ENCODE measurements at regions not wholly inside any gene's neighbourhood (a gene's known extent, or its start where the extent isn't known, plus 50 kb on each side); places are given as distances from the start of the nearest gene placed in this dataset.

DNA sequence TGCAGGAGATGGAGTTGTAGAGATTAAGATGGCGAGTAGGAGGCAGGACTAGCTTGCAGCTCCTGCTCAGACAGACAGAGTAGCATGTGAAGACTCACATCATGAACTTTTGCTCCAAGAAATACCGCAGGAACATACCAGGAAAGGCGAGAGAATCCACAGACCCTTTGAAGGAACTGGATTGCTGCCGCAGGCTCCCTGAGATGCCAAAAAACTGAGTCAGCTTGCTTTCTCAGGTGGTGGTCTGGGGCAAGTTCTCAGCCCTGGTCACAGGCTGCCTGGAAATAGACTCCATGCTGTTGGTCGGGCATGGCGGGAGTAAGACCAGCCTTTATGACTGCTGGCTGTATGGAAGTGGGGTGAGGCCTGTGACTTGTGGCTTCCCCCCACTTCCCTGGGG, 163.6 kb upstream of the NAV3 start:
- no peaks in the 10 kb centered on the region for H3K27me3 Mint-ChIP-seq (ENCODE audit: unreplicated experiment)
- CTCF ChIA-PET = no interaction called here
- H3K36me3 Mint-ChIP-seq (ENCODE audit: insufficient read depth, unreplicated experiment) = no peaks in the 10 kb centered on the region
- no peaks in the 10 kb centered on the region for H3K4me1 Mint-ChIP-seq (ENCODE audit: low read depth, unreplicated experiment)
- H3K9me3 Mint-ChIP-seq (ENCODE audit: low read depth, unreplicated experiment) = peaks cover 4% of the 10 kb centered on the region
- H3K27ac Mint-ChIP-seq (ENCODE audit: unreplicated experiment) = no peak overlapping the region
- intact Hi-C loops (cut with micrococcal nuclease; ENCODE audit: unreplicated experiment) = no loop called here
- no TSS peak for BruUV-seq (replicated peaks)
- no peak for DNase-seq
- H3K4me3 Mint-ChIP-seq (ENCODE audit: low read depth, unreplicated experiment) = no peak overlapping the region
- TF ChIP-seq, protein P1, sequence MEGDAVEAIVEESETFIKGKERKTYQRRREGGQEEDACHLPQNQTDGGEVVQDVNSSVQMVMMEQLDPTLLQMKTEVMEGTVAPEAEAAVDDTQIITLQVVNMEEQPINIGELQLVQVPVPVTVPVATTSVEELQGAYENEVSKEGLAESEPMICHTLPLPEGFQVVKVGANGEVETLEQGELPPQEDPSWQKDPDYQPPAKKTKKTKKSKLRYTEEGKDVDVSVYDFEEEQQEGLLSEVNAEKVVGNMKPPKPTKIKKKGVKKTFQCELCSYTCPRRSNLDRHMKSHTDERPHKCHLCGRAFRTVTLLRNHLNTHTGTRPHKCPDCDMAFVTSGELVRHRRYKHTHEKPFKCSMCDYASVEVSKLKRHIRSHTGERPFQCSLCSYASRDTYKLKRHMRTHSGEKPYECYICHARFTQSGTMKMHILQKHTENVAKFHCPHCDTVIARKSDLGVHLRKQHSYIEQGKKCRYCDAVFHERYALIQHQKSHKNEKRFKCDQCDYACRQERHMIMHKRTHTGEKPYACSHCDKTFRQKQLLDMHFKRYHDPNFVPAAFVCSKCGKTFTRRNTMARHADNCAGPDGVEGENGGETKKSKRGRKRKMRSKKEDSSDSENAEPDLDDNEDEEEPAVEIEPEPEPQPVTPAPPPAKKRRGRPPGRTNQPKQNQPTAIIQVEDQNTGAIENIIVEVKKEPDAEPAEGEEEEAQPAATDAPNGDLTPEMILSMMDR (IDR thresholded peaks at IDR 0.05; ENCODE audit: unreplicated experiment) = no peak

DNA sequence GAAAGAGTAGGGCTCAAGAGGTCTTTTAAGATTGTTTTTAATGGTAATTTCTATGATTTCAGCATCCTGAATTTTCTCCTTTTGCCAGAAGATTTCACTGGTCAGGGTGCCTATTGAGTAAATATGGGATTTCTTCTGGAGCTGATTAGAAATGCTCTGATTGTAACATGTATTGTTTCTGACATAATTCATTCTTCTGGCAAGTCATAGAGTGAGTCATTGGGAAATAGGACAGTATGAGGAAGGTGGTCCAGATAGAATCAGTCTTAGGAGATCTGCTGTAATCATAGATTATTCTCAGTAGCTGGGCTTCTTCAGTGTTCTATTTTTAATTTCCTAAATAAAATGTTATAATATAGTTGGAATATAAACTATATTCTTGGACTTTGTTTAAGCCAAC, 182.0 kb upstream of the NAV3 start:
- Mint-ChIP-seq H3K36me3 (ENCODE audit: insufficient read depth, unreplicated experiment) (no peaks in the 10 kb centered on the region), H3K4me3 (ENCODE audit: low read depth, unreplicated experiment) (no peak overlapping the region), H3K27ac (ENCODE audit: unreplicated experiment) (no peak overlapping the region), H3K27me3 (ENCODE audit: unreplicated experiment) (no peaks in the 10 kb centered on the region), H3K4me1 (ENCODE audit: low read depth, unreplicated experiment) (no peaks in the 10 kb centered on the region), H3K9me3 (ENCODE audit: low read depth, unreplicated experiment) (no peaks in the 10 kb centered on the region)
- no peak for DNase-seq
- CTCF ChIA-PET = no interaction called here
- TF ChIP-seq, protein P1 (IDR thresholded peaks at IDR 0.05; ENCODE audit: unreplicated experiment) = no peak
- BruUV-seq (replicated peaks) = no TSS peak
- intact Hi-C loops (cut with micrococcal nuclease; ENCODE audit: unreplicated experiment) = no loop called here

DNA sequence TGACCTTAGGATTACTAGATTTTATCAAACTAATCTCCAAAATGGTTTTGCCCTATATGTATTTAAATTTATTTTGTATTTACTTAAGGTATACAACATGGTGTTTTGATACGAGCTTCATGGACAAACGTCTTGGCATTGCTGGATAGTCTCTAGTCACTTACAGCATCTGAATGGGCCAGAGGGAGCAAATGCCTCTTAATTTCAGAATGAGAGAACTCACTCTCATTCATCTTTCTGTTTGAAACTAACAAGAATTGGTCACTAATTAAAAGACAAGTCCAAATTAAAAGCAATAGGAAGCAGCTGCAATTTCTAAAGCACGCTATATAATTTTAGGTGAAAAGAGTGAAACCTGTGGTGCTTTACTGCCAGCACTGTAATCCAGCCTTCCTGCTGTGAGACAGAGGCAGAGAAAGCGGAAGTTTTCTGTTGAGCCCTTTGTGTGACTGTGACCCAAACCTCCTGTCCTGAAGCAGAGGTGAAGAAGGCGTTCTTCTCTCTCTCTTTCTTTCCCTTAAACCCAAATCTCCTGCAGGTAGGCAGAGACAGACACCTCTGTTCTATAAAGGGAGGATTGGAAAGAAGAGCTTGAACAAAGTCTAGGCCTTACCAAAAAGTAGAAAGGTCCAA, 184.6 kb upstream of the NAV3 start:
- Mint-ChIP-seq H3K4me3 (ENCODE audit: low read depth, unreplicated experiment) (no peak overlapping the region), H3K36me3 (ENCODE audit: insufficient read depth, unreplicated experiment) (no peaks in the 10 kb centered on the region), H3K4me1 (ENCODE audit: low read depth, unreplicated experiment) (no peaks in the 10 kb centered on the region), H3K9me3 (ENCODE audit: low read depth, unreplicated experiment) (no peaks in the 10 kb centered on the region), H3K27me3 (ENCODE audit: unreplicated experiment) (no peaks in the 10 kb centered on the region), H3K27ac (ENCODE audit: unreplicated experiment) (no peak overlapping the region)
- TF ChIP-seq, protein P1 (IDR thresholded peaks at IDR 0.05; ENCODE audit: unreplicated experiment) = no peak
- no peak for DNase-seq
- CTCF ChIA-PET = no interaction called here
- intact Hi-C loops (cut with micrococcal nuclease; ENCODE audit: unreplicated experiment) = no loop called here
- BruUV-seq (replicated peaks) = no TSS peak

DNA sequence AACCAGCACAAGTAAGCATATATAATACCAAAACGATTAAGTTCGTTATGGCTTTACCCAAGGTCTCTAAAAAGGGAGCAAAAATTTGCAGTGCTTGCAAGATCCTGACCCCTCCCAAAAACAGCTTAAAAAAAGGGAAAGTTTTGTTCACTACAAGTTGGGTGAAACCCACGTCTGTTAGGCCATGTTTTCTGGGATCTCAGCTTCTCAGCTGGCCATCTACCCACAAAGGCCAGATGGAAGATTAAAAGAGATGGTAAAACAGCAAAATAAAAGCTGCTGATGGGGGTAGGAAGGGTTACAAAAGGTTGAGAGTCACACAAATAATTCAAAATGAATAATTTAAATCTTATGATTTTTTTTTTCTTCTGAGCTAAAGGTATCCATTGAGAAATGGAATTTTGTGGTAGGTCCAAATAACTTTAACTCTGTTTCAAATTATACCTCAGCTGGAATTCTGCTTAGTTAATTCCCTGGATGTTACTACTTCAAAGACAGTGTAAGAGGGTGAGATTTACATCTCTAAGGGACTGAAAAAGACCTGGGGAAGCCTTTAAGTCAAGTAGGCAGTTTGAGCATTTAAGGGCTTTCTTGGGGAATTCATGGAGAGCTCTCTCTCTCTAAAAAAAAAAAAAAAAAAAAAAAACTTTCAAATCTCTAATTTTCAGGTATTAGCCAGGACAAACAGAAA, 185.6 kb upstream of the NAV3 start:
- no TSS peak for BruUV-seq (replicated peaks)
- Mint-ChIP-seq H3K36me3 (ENCODE audit: insufficient read depth, unreplicated experiment) (no peaks in the 10 kb centered on the region), H3K27ac (ENCODE audit: unreplicated experiment) (no peak overlapping the region)

More for the DNA sequence above, 185.6 kb upstream of the NAV3 start:
- no peak for DNase-seq
- H3K9me3 Mint-ChIP-seq (ENCODE audit: low read depth, unreplicated experiment) = no peaks in the 10 kb centered on the region
- no peak overlapping the region for H3K4me3 Mint-ChIP-seq (ENCODE audit: low read depth, unreplicated experiment)
- H3K4me1 Mint-ChIP-seq (ENCODE audit: low read depth, unreplicated experiment) = no peaks in the 10 kb centered on the region
- CTCF ChIA-PET = interaction anchor here (1.2 kb wide), 1 partner anchor 10 kb away, joined by 8 read pairs; no protein-coding TSS in a partner anchor
- TF ChIP-seq, protein P1 (IDR thresholded peaks at IDR 0.05; ENCODE audit: unreplicated experiment) = no peak
- intact Hi-C loops (cut with micrococcal nuclease; ENCODE audit: unreplicated experiment) = no loop called here
- no peaks in the 10 kb centered on the region for H3K27me3 Mint-ChIP-seq (ENCODE audit: unreplicated experiment)
